Amniotic stem cell (primary cell): ENCODE measurements at regions not wholly inside any gene's neighbourhood (a gene's known extent, or its start where the extent isn't known, plus 50 kb on each side); places are given as distances from the start of the nearest gene placed in this dataset.

Experiments
- DNase-seq: peaks from one replicate; lab custom pipeline; 2025; lab: John Stamatoyannopoulos, UW

DNA sequence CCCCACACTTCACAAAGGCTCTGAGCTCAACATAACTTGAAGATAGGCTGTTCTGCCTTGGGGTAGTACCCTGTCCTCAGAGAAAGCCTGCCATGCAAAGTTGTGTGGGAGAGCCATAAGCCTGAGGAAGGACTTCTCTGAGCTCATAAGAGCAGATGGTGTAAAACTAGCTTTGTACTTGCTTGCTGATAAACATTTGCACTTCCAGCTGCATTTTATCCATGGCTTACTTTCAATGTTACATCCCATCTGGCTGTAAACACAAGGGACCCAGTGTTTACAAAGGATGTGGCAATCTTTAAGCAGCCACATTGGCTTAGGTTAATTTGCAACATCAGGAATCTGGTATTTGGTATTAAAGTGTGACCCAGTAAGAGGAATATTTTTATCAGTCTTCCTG, 258.1 kb downstream of the IPO8 start:
- DNase-seq = no peak

DNA sequence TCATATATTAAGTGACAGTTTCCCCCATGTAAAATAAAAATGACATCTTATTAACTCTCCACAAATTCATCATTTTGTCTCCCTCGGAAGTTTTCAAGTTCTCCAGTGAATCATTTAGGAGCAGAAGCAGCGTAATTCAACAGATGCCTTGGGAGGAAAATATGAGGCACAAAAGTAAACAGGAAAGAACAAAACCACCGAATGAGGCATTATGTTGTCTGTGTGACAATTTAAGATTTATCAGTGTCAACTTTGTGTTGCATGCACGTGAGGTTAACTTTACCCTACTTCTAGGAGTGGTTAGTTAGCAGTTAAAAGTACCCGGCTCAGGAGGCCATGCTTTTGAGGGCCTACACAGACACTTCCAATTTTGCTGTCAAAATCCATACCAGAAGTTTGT, 258.6 kb downstream of the IPO8 start:
- no peak for DNase-seq

DNA sequence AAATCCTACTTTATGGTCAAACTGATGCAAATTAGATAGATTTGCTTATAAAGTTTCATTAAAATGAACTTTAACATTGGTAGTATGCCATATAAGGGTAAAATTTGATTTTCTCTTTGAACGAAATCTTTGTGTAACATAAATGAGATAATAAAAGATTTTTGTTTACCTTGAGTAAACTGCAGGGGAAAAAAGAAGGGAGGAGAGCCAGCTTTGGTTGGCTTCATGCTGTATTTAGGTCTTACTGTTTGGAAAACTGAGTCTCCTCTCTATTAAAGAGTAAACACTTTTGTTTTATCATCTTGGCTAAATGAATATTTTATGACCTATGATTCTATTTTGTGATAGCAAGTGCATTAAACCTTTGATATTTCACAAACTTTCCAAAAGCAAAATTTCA, 267.6 kb downstream of the IPO8 start:
- DNase-seq = no peak

DNA sequence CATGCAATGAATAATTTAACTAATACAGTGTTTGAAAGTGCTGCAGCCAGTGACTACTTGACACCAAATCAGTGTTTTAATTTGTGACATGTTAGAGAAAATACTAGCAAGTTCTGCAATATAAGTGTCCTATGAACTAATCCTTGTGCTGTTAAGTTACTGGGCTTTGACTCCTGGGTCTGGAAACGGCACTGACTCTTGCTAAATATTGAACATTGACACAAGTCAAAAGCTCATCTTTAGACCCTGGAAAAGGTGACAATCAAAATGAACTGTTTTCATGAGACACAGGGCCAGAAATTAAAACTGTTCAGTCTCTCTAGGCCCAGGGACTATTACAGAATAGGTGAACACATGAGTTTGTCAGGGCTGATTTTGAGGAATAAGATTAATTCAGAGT, 268.1 kb downstream of the IPO8 start:
- DNase-seq = no peak

DNA sequence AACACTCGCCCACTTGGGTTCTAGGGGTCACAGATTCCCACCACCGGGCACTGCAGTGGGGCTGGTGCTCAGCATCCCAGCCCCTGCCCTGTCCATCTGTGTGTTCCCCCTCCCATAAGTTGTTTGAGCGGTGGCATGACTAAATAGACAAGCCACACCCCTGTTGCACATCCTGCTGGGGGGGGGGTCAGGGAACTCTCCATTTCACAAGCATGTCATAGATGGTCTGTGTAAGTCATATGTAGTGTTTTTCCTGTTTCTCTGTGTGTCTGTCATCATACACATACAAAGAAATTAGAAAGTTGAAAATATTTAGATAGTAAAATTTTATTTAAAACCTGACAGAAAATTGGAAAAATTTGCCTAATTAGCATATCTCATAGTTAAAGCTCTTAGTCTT, 270.2 kb downstream of the IPO8 start:
- no peak for DNase-seq

DNA sequence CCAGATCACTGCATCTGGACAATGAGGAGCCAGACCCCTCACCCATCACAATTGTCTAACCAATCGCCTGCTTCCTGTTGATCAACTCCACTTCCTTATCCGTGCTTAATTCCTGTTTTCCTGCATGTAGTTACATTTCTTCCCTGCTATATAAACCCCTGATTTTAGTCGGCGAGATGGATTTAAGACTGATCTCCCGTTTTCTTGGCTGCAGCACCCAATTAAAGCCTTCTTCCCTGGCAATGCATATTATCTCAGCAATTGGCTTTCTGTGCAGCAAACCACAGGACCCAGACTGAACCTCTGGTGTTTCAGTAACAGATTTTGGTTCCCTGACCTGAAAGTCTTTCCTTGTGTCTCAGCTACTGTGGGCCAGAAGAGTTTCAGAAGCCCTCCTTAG, 272.3 kb downstream of the IPO8 start:
- no peak for DNase-seq

DNA sequence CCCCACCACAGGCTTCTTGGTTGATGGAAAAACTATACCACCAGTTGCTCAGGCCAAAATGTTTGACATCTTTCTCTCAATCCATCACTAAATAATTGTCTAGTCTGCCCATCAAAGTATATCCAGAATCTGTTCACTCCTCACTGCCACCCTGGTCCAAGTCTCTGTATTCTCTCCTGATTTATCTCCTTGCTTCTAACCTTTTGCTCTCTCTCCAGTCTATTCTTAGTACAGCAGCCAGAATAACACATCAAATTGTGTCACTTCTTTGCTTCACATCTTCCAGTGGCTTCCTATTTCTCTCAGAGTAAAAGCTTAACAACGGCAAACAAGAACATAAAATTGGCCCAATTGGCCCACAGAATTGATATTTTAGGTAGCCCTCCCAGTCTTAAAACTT, 272.8 kb downstream of the IPO8 start:
- DNase-seq = no peak

DNA sequence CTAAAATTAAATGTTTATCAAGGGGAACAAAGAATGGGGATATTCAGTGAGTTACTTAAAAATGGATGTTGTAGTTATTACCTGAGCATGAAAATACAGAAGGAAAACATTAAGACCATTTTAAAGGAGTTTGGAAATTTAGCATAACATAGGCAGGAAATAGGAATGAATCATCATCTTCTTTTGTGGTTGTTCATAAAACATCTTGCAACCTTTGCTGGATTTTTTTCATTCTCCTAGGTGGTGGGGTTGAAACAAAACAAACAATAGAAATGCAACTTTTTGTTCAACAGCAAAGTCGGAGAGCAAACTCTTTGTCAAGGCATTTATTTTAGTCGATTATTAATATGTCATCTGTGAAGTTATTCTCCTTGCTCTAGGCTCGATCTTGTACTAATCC, 275.1 kb downstream of the IPO8 start:
- no peak for DNase-seq

DNA sequence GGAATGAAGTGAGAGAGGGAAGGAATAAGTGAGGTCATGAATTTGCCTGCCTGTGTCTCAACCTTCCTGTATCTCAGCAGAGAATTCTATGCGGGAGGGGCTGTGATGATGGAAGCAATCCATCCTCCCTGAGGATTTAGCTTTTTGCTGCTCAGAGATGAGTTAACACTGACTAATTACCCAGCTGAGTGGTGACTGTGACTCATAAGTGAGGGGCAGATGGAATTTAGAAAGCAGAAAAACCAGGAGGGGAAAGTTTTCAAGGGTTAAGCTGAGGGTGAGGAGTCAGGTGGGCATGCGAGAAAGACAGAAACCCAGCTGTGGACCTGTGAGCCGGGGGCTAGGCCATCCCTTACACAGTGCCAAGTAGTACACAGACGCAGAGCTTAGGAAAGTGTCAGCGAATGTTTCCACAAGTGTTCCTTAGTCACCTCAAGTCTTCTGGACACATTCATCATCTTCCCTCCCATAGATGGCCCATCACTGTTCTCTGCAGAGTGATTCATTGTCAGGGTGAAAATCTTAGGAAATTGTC, 277.9 kb downstream of the IPO8 start:
- no peak for DNase-seq

DNA sequence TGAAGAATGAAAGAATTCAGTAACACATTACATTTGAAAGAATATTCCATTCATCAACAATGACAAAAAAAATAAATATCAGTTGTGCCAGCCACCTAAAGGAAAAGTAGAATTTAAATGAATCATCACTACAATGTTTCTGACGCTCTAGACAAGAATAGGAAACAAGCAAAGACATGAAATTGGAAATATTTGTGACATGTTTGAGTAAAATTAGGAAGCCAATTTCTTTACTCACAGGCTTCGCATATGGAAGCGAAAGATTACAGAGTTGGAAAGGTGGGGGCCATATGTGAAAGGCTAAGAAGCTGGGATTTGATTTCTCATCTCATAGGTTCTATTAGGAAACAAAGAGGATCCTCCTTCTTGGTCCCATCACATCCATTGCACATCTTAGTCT, 279.0 kb downstream of the IPO8 start:
- DNase-seq = no peak

DNA sequence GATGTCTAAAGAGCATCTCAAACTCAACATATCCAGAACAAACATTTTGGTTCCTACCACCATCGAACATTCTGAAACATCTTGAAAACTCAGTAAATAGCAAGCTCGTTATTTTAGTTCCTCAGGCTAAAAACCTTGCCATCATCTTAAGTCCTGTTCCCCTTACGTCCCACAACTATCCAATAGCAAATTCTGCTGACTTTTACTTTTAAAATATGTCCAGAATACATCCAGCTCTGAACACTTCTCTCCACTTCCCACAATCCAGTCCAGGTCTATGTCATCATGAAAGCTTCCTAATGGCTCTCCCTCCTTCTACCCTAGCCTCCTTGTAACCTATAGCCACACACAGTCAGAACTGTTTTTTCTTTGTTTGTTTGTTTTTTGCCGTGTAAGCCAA, 279.9 kb downstream of the IPO8 start:
- no peak for DNase-seq

DNA sequence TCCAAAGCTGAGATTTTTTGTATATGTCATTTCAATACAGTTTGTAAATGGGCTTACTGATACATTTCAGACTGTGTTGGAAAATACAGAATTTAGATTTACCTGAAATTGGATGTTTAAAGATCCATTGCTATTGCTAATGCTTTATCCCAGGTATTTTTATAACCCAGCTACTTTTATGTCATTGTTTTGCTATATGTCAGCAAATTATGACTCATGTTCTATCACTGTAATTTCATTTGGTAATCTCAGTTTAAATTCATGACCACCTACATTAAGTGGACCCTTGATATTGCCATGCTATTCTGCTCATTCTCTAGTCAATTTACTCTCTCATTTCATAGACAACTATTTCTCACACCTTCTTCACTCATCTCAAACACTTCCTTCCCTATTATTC, 281.2 kb downstream of the IPO8 start:
- no peak for DNase-seq

DNA sequence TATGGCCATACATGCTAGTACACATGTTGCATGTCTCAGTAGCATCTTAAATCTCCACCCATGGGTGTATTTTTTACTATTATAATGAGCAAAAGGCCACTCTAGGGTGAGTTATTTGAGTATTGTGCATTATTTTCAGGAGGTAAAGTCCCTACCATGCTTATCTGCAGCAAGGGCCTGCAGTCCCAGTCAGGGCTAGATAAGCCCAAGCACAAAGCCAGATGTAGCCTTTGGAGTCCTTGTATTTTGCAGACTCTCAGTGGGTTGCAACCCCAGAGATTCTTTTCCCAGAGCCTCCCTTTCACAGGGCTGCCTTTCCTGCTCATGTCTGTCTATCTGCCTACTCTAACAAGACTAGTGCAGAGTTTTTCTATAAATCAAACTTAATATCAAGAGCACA, 295.3 kb downstream of the IPO8 start:
- no peak for DNase-seq

DNA sequence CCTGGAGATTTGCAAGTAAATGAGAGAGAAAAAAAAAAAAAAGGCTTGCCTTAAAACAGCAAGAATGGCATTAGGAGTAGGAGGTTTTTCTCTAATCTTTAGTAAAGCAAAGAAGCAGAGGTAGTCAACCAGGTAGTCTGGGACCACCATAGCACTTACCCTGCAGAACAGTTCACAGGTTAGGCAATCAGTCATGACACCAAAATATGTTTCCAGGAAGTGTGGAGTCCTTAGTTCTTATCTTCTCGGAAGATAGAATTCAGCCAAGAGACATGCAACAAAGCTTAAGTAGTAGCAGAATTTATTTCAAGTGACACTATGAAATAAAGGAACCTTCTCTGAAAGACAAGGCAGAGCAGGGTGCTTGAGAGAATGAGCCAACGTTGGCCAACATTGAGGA, 295.8 kb downstream of the IPO8 start:
- no peak for DNase-seq

DNA sequence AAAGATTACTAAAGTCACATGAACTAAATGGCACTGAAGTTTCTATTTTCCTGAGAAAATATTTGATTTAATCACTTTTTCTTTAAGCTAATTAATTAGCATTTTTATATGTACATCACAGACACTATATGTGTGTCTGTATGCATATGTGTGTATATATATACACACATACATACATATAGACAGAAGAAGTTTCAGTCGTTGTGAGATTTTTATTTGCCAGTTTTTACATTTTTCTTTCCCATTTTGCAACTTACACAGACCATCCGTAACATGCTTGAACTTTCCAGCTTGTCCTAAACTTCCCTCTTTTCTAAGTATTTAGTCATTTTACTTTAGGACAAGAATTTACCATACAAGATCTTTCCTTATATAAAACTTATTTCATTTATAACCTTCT, 299.1 kb downstream of the IPO8 start:
- no peak for DNase-seq

DNA sequence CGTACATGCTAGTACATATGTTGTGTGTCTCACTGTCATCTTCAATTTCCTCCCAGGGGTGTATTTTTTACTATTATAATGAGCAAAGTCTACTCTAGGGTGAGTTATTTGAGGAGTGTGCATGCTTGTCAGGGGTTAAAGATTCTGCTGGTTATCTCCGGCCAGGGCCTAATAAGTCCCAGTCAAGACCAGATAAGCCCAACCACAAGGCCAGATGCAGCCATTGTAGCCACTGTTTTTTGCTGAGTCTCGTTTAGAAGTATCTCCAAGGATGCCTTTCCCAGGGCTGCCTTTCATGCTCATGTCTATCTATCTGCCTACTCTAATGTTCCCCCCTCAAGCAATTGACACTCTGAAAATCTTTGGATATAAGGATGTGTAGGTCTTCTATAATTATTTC, 300.5 kb downstream of the IPO8 start:
- DNase-seq = no peak

DNA sequence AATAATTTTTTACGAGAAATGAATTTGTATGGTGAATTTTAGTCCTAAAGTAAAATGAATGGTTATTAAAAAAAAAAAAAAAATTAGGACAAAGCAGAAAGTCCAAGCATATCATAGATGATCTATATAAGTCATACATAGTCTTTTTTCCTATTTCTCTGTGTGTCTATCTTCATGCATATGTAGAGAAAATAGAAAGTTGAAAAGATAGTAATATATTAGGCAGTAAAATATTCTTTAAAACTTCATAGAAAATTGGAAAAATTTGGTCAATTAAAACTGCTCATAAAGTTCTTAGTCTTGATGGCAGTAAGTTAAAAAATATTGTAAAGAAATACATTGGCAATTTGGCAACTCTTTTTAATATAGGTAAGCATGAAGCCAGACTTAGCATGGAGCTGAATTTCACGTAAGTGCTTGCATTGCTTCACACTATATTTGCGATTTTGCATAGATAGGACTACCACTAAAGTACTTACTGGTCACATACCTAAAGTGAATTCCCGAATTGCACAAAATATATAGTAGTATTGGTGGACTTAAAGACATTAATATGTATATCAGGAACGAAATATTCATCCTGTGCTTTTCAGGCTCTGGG, 303.8 kb downstream of the IPO8 start:
- DNase-seq = no peak

DNA sequence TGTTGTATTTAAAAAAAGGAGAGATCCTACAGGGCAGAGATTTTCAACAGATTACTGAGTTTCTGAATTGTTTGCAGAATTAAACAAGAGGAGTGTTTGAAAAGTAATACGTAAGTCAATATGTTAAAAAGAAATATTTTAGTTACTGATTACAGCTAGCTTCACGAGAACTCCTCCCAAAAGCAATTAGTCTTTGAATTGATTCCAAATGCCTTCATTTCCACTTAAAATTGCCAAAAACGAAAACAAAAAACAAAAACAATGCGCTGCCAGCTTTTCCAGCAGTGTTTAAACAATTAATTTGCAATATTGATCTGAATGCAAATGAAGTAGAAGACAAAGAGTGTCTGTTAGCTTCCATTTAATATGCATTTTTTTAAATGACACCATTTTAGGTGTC, 310.0 kb downstream of the IPO8 start:
- no peak for DNase-seq

DNA sequence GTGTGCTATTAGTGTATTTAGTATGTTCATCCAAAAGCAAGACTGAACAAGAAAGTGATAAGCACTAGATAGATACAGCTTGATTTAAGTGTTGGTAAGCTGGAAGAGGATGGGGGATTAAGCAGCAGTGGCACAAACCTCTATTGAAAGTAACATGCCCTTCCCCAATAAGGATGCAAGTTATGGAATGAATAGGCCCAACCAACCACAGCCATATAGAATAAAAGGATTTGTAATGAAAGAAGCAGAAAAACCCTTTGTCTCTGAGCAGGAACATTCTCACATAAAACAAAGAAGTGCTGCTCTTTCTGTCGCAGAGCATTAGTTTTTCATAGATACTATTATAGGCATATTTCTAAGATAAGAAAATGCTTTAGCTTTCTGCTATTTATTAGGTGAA, 310.7 kb downstream of the IPO8 start:
- DNase-seq = no peak

DNA sequence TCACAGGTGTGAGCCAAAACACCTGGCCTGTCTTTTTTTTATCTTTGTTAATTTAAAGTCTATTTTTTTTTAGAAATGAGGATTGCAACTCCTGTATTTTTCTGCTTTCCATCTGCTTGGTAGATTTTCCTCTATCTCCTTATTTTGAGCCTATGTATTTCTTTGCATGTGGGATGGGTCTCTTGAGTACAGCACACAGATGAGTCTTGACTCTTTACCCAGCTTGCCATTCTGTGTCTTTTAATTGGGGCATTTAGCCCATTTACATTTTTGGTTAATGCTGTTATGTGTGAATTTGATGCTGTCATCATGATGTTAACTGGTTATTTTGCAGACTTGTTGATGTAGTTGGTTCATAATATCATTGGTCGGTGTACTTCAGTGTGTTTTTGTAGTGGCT, 317.4 kb downstream of the IPO8 start:
- DNase-seq = no peak

DNA sequence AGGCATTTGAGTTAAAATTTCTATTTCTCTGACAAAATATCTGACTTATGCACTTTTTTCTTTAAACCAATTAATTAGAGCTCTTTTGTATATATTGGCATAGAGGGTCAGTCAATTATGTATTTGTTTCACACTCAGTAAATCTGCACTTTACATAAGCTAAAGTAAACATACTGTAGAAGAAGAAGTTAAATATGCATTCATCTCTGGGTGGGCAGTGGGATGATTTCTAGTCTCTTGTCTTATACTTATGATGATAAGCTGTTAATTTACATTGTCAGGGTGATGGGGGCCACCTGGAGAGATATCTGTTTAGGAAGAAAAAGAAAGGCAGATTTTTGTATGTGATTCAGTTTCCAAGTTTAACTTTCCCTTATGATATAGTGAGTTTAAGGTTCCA, 330.8 kb downstream of the IPO8 start:
- DNase-seq = no peak

DNA sequence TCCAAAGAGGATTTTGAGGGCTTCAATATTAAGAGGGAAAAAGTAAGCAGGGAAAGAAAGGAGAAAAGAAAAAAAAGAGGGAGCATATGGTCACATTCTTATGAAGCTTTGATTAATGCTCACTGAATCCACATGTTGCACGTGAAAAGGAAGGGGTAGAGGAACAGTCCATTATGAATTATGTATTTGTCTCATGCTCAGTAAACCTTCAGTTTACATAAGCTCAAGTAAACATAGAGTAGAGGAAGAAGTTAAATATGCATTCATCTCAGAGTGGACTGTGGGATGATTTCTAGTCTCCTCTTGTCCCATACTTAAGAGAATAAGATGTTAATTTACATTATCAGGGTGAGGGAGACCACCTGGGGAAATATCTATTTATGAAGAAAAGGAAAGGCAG, 334.5 kb downstream of the IPO8 start:
- DNase-seq = no peak

DNA sequence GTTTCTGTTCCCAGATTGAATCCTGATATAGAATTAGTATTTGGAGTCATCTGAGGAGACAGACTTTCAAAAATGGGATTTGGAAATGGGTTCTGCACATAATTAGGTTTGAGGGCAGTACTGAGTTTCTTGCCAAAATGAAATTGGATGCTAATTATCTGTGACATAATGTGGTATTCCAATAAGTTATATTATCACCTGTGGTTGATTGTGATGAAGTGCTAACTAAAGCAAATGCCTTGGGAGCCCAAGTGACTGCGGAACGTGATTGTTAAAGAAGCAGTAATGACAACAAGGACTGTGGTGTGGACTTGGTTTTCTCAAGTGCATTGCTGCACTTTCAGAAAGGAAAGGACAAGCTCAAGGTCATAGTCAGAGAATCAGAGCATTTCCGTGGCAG, 337.0 kb downstream of the IPO8 start:
- no peak for DNase-seq

DNA sequence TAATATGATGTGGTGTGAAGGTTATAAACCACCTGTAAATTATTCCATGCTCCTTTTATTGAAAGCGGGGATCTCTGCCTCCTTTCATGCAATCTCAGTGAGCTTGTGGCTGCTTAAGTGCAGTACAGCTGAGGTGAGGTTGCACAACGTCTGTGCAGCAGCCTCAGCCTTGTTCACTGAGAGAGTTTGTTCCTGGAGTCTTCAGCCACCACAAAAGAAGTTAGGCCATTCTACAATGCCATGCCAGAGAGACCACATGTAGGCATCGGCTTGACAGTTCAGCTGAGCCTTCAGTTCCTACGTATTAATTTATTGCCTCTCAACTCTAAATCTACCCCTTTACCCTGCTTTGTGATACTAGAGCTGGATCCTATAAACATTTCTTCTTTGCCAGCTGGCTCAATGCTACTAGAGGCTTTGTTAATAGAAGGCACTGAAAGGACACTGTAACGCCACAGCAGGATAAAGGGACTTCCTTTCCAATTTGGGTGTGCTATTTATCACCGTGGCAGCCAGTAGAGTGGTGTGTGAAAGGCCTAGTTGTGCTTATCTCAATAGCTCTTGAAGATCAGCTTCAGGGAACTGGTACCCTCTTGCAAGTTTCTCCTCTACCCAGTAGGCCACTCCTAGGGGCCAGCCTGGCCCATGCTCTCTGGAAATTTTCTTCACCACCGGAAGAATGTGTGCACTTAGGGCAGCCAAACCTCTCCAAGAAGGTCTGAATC, 337.7 kb downstream of the IPO8 start:
- no peak for DNase-seq
